ENCODE measurements at regions not wholly inside any gene's neighbourhood (a gene's known extent, or its start where the extent isn't known, plus 50 kb on each side); places are given as distances from the start of the nearest gene placed in this dataset.

- DNase-seq (no peak), ATAC-seq (ENCODE audit: low read depth) (no peak)
- Histone ChIP-seq H3K9ac (ENCODE audit: low read depth, low read length) (no peak overlapping the region), H3K56ac (ENCODE audit: extremely low read depth, insufficient read depth, low read length) (no peak overlapping the region), H2BK120ac (ENCODE audit: low read depth, low read length) (no peak overlapping the region), H4K5ac (ENCODE audit: low read depth, low read length) (no peak overlapping the region), H3K23ac (ENCODE audit: low read depth, low read length) (no peak overlapping the region), H4K91ac (ENCODE audit: insufficient read depth, low read depth, low read length) (no peak overlapping the region), H4K8ac (ENCODE audit: low read depth in 2 of 2, low read length in 2 of 2) (no peak overlapping the region), H2BK15ac (ENCODE audit: low read depth, low read length) (no peak overlapping the region), H3K36me3 (ENCODE audit: control insufficient read depth, insufficient read depth, low read length) (no peaks in the 10 kb centered on the region), H2AK5ac (ENCODE audit: low read depth, low read length) (no peak overlapping the region), H3K9me3 (ENCODE audit: control insufficient read depth, insufficient read depth, low read length) (no peaks in the 10 kb centered on the region), H3K79me1 (ENCODE audit: low read depth in 1 of 2, low read length in 2 of 2) (no peaks in the 10 kb centered on the region), H3K27ac (ENCODE audit: insufficient read depth, low read length) (no peak overlapping the region), H3K18ac (ENCODE audit: low read depth, low read length) (no peak overlapping the region), H2BK20ac (ENCODE audit: low read depth, low read length) (no peak overlapping the region), H2AK9ac (replicated peaks; ENCODE audit: low read depth, low read length, poor library complexity) (no peak overlapping the region), H3K4me3 (ENCODE audit: insufficient read depth, low read depth, low read length) (no peak overlapping the region), H3K9me1 (ENCODE audit: insufficient read depth, low read length) (no peaks in the 10 kb centered on the region), H2AFZ (replicated peaks; ENCODE audit: low read length, poor library complexity) (no peak overlapping the region), H3K4ac (ENCODE audit: low read depth, low read length) (no peak overlapping the region), H3K27me3 (ENCODE audit: control insufficient read depth, insufficient read depth, low read length) (no peaks in the 10 kb centered on the region), H4K20me1 (ENCODE audit: insufficient read depth, low read length) (no peaks in the 10 kb centered on the region), H3K4me2 (ENCODE audit: low read depth, low read length) (no peak overlapping the region), H2BK5ac (ENCODE audit: low read depth, low read length, poor library complexity, severe bottlenecking) (no peak overlapping the region), H3K4me1 (ENCODE audit: control insufficient read depth, insufficient read depth, low read length) (no peaks in the 10 kb centered on the region), H3K14ac (replicated peaks; ENCODE audit: low read depth, low read length) (no peak overlapping the region)
- ChIA-PET POLR2A (ENCODE audit: unreplicated experiment) (no interaction called here), CTCF (no interaction called here)
- WGBS, 2 experiments (ENCODE audit: extremely low coverage in 2 of 2, insufficient read length in 1 of 2): no CpG with 5 or more reads among the region's 3 CpGs
- BruUV-seq (replicated peaks): no TSS peak
- in situ Hi-C loops (cut with MboI; ENCODE audit: low sequenced_read_pairs) (no loop called here), intact Hi-C loops (cut with micrococcal nuclease) (no loop called here), dilution Hi-C loops (cut with HindIII; ENCODE audit: low sequenced_read_pairs, unreplicated experiment) (no loop called here)
- TF ChIP-seq FOS (IDR thresholded peaks at IDR 0.05; ENCODE audit: low read depth, low read length) (no peak), NFE2L2 (IDR thresholded peaks at IDR 0.05; ENCODE audit: low read depth, low read length) (no peak), BHLHE40 (IDR thresholded peaks at IDR 0.05; ENCODE audit: low read depth, low read length) (no peak), ELK1 (IDR thresholded peaks at IDR 0.05; ENCODE audit: borderline replicate concordance, low read depth, low read length) (no peak), MXI1 (IDR thresholded peaks at IDR 0.05; ENCODE audit: borderline replicate concordance, low read depth, low read length) (no peak), MAZ (IDR thresholded peaks at IDR 0.05; ENCODE audit: borderline replicate concordance, low read depth, low read length) (no peak), CEBPB (IDR thresholded peaks at IDR 0.05; ENCODE audit: low read depth, low read length) (no peak), CHD1 (IDR thresholded peaks at IDR 0.05; ENCODE audit: low read depth, low read length) (no peak), RFX5 (IDR thresholded peaks at IDR 0.05; ENCODE audit: low read depth, low read length) (no peak)
- TF ChIP-seq, protein P1, sequence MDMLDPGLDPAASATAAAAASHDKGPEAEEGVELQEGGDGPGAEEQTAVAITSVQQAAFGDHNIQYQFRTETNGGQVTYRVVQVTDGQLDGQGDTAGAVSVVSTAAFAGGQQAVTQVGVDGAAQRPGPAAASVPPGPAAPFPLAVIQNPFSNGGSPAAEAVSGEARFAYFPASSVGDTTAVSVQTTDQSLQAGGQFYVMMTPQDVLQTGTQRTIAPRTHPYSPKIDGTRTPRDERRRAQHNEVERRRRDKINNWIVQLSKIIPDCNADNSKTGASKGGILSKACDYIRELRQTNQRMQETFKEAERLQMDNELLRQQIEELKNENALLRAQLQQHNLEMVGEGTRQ (IDR thresholded peaks at IDR 0.05; ENCODE audit: low read depth, low read length): no peak
- TF ChIP-seq, protein P2, sequence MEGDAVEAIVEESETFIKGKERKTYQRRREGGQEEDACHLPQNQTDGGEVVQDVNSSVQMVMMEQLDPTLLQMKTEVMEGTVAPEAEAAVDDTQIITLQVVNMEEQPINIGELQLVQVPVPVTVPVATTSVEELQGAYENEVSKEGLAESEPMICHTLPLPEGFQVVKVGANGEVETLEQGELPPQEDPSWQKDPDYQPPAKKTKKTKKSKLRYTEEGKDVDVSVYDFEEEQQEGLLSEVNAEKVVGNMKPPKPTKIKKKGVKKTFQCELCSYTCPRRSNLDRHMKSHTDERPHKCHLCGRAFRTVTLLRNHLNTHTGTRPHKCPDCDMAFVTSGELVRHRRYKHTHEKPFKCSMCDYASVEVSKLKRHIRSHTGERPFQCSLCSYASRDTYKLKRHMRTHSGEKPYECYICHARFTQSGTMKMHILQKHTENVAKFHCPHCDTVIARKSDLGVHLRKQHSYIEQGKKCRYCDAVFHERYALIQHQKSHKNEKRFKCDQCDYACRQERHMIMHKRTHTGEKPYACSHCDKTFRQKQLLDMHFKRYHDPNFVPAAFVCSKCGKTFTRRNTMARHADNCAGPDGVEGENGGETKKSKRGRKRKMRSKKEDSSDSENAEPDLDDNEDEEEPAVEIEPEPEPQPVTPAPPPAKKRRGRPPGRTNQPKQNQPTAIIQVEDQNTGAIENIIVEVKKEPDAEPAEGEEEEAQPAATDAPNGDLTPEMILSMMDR (conservative IDR thresholded peaks at IDR 0.05; ENCODE audit: low read depth, low read length): no peak
Measured at GRCh38 chr1:76729142-76729541, 138.1 kb upstream of the ST6GALNAC5 start.

Measured in IMR-90 (cell line).